Hypothalamus (tissue), 51 donors: ENCODE measurements at regions not wholly inside any gene's neighbourhood (a gene's known extent, or its start where the extent isn't known, plus 50 kb on each side); places are given as distances from the start of the nearest gene placed in this dataset.

Experiments
- DNase-seq, 51 donors: peaks; one replicate each; lab custom pipeline; 2025; lab: John Stamatoyannopoulos, UW

DNA sequence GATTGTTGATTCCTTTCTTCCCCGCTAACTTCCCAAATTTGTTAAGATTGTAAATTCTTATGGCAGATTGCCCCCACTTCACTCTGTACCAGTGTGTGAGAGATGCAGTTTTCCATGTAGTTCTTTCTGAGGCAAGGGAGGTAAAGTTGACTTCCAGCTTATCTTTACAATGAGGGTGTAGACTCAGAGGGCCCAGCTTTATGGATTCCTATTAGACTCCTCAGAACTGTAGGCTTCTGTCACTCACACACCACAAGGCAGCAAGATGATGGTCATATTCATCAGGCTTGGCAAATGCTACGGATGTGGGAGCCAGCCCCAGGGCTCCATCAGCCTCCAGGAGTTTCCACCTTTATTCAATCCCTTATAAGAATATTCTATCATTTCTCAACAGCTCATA lies 461.9 kb upstream of the KLF4 start:
- no peak for DNase-seq

GRCh38 chr9:107949061-107949460 lies 459.5 kb upstream of the KLF4 start:
- no peak for DNase-seq

GRCh38 chr9:107948601-107949000 lies 459.0 kb upstream of the KLF4 start:
- DNase-seq: no peak

DNA sequence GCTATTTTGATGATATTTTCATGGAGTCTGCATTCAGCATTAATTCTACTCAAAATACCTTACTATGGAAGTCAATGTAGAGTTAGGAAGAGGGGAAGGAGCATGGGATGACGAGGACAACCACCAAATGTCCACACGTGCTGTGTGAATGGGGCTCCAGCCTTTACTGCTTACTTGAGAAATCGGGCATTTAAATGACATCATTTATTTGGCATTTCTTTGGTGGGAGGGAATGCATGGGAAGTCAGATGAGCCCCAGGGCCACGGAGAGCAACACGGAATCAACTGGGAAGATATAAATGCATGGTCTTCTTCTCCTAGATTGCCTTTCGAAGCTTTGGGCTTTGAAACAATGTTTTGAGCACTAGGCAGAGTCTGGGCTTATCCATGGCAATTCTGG lies 458.5 kb upstream of the KLF4 start:
- DNase-seq: no peak

DNA sequence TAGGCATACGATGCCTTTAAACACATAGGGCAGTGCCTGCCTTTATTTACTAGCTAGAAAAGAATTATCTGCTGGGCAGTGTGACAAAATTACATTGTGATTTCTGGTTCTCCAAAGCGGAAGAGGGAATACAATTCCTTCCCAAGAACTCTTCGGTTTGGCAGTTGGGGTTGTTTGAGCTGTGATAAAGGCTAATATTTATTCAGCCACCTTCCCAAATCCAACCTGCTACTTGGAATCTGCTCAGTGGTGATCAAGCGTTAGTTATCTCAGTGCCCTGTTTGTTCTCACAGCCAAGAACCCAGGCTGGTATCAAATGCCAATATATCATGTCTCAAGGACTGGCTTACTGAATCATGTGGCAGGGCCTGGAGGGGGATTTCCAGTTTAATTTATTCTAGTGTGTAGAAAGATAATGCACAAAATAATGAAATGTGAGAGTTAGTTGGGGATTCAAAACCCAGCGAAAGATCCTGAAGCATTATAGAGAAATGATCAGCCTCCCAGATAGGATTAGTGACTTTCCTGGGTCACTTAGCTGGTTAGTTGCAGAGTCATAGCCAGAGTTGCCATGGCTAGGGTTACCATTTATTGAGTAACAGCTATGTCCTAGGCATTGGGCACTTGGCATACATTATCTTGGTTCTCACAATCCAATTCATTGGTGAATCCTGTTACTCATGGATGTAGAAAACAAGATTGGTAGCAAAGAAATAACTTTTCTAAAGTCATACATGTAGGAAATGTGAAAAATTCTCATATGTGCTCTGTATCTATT lies 457.0 kb upstream of the KLF4 start:
- no peak for DNase-seq

- DNase-seq: no peak
These were observed 456.4 kb upstream of the KLF4 start for GRCh38 chr9:107945961-107946360.

DNA sequence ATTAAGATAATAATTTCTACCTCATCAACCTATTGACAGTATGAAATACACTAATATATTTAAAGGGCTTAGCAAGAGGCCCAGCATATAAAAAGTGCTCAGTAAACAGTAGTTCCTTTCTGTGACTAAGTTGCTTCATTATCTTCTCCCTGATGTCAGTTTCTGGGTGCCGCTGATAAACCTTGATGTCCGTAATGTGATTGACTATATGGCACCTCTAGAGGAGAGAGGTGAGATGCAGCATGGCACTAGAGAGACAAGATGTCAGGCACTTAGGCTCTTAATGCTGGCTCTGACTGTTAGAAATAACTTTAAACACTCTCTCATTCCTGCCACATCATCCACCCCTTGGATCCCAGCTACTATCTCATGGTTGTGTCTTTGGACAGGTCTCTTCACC lies 455.9 kb upstream of the KLF4 start:
- DNase-seq: no peak

DNA sequence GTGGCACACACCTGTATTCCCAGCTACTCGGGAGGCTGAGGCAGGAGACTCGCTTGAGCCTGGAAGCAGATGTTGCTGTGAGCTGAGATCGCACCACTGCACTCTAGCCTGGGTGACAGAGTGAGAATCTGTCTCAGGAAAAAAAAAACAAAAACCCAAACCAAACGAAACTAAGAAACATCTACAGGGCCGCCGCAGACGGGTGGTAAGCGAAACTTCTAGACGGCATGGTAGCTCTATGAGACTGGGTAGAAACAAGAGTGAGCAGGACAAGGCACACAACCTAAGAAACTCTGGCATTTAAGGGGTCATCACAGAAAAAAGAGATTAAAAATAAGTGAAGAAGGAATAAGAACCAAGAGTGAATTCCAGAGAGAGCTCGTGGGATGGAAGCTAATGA lies 454.8 kb upstream of the KLF4 start:
- no peak for DNase-seq

- DNase-seq: no peak
These were observed 454.3 kb upstream of the KLF4 start for GRCh38 chr9:107943901-107944300.

- DNase-seq: no peak
These were observed 453.3 kb upstream of the KLF4 start for GRCh38 chr9:107942856-107943255.

- DNase-seq: no peak
These were observed 452.7 kb upstream of the KLF4 start for GRCh38 chr9:107942291-107942690.

- no peak for DNase-seq
These were observed 451.3 kb upstream of the KLF4 start for GRCh38 chr9:107940616-107941595.

DNA sequence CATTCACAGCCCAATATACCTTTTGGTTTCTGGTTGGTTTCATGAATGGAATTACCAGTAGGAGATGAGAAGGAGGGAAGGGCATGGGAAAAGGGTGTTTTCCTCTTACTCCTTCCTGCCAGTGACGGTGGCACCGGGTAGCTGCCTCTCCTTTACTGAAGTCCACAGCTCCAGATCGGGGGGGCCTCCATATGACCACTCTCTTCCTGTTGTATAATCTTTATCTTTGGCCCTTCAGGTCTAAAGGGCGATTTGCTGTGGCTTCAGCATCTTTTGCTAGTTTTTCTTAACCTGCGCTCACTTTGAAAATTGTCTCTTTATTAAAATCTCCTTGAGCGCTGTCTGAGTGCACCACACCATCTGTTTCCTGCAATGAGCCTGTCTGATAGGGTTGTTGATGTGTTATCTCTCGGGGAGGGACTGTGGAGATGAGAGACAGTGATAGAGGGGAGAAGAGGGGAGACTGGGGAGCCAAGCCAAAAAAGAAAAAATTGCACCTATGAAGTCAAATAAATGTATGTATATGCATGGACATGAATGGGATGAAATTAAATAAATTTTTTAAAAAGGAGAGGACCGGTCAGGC lies 449.3 kb upstream of the KLF4 start:
- DNase-seq: no peak

GRCh38 chr9:107935931-107936330 lies 446.4 kb upstream of the KLF4 start:
- no peak for DNase-seq

- no peak for DNase-seq
These were observed 443.9 kb upstream of the KLF4 start for GRCh38 chr9:107933516-107933915.

GRCh38 chr9:107933097-107933496 lies 443.5 kb upstream of the KLF4 start:
- DNase-seq: no peak

GRCh38 chr9:107932601-107933000 lies 443.0 kb upstream of the KLF4 start:
- no peak for DNase-seq

DNA sequence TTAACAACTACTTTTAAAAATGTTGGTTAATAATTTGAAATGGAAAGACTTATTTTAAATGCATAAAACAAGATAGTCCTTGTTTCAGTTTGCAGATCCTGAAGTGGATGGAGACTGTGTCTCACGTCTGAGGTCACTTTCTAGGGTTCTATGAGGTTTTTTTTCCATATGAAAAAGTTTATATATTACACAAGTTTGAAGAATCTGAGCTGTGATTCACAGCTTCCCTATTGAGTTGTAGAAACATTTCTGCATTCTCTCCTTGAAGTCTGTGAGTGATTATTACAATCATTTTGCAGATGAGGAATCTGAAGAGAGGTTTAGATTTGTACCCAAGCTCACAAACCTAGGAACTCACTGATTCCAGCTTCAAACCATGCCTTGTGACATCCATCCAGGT lies 442.5 kb upstream of the KLF4 start:
- DNase-seq: no peak

DNA sequence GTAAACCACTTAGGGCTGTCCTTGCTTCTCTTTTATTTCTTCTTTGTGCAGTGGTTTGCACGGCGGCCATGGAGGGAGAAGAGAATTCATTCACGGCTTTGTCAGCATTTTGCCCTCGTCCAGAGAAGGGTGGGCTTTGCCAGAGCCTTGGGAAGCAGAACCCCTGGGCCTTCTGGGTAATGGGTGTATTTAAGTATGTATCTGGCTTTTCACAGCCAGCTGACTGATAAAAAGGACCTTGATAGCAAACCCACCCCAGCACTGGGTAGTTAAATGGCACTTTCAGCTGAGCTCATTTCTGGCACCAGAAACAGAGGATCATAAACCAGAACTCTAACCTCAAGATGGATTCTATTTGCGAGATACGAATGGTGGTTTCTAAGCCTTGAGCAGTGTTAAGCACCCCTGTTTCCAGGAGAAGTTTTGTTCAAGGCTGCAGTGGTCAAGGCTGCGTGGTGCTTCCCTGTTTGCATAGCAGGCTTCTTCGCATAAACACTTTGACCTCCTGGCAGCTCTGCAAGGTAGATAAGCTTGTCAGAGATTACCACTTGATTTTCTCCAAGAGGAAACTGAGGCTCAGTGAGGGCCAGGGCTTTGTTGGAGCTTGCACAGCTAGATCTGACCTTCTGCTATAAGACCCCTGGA lies 441.6 kb upstream of the KLF4 start:
- DNase-seq: no peak

- peak in 11 of 51 donors; percentile 3 to 20 (median 10) for DNase-seq
These were observed 439.9 kb upstream of the KLF4 start for GRCh38 chr9:107929443-107929842.
